Stomach (tissue), 4 donors: ENCODE measurements at regions not wholly inside any gene's neighbourhood (a gene's known extent, or its start where the extent isn't known, plus 50 kb on each side); places are given as distances from the start of the nearest gene placed in this dataset.

Experiments used
- CTCF ChIP-seq, 7 experiments: fragments of 450-650 bp in 4 of 7; fragments of 200-600 bp in 3 of 7; sonication (generic) in 3 of 7; IDR thresholded peaks; one replicate each; pipeline ENCODE4 v1.5.1; 2016 to 2019; ENCODE audit warnings: antibody characterized with exemption in 7 of 7, control low read depth in 2 of 7, mild to moderate bottlenecking in 1 of 7
- POLR2A ChIP-seq, 4 donors: fragments of 450-650 bp; IDR thresholded peaks; one replicate each; pipeline ENCODE4 v1.6.1; 2016; ENCODE audit warnings: antibody characterized with exemption in 4 of 4, control low read depth in 2 of 4, mild to moderate bottlenecking in 1 of 4, moderate library complexity in 1 of 4
- POLR2AphosphoS5 ChIP-seq, 3 donors: sonication (generic); formaldehyde crosslinking; IDR thresholded peaks; one replicate each; pipeline ENCODE4 v1.6.1; 2016; ENCODE audit warnings: antibody characterized with exemption in 3 of 3

DNA sequence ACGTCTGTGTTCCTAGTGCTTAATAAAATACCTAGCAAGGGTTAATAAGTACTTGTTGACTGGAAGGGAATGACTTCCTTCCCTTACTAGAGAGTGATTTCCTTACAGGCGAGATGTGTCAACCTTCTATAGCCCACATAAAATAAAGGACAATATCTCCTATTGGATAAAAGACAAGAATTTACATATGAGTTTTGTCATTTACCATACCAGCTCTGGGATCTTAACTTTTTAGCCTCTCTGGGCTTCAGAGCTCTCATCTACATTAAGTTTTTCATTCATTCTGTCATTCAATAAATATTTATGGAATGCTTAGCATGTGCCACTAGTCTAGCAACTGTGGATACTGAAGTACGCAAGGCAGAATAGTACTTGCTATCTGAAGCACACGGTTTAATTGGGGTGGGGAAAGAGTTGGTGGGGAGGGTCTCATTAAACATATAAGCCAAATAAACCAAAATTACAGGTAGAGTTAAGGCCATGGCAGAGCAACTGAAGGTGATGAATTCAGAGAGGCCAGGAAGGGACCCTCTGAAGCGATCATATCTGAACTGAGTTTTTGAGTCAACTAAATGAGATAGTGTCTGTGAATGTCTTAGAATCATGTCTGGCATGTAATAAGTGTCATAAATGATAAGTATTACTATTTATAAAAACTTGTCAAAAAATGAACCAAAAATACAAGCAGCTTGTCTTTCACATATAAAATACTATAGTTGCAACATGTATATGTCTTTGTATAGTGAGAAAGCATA is 91.6 kb upstream of the BMP2K start:
- no peak for TF ChIP-seq CTCF (IDR thresholded peaks at IDR 0.05)
- no peak for TF ChIP-seq POLR2A (IDR thresholded peaks at IDR 0.05)
- TF ChIP-seq POLR2AphosphoS5 (IDR thresholded peaks at IDR 0.05): no peak
